Stomach (tissue), 8 donors: ENCODE measurements at regions not wholly inside any gene's neighbourhood (a gene's known extent, or its start where the extent isn't known, plus 50 kb on each side); places are given as distances from the start of the nearest gene placed in this dataset.

Experiments used
- DNase-seq, 2 donors: peaks; one replicate each; pipeline versions ENCODE4 v3.0.0 to v3.0.0-alpha.2; 2013 to 2019
- H3K27ac ChIP-seq, 5 donors: fragments of 200-600 bp in 4 of 5; sonication (generic) in 4 of 5; one replicate each; pipeline ENCODE4 v1.5.1; 2013 to 2019; ENCODE audit warnings: mild to moderate bottlenecking in 1 of 5, moderate library complexity in 1 of 5
- H3K27me3 ChIP-seq, 3 donors: fragments of 200-600 bp; sonication (generic); one replicate each; pipeline ENCODE4 v1.5.1; 2017 to 2019; ENCODE audit warnings: mixed run types in 1 of 3
- H3K36me3 ChIP-seq, 4 donors: fragments of 200-600 bp; sonication (generic); 1 replicate in 3 of 4; 2 replicates in 1 of 4; pipeline ENCODE4 v1.5.1; 2016 to 2019
- H3K4me1 ChIP-seq, 4 donors: fragments of 200-600 bp; sonication (generic); one replicate each; pipeline ENCODE4 v1.5.1; 2016 to 2019
- H3K4me3 ChIP-seq, 4 donors: fragments of 200-600 bp; sonication (generic) in 3 of 4; one replicate each; pipeline ENCODE4 v1.5.1; 2016 to 2019; ENCODE audit warnings: mild to moderate bottlenecking in 1 of 4
- H3K9me3 ChIP-seq, 4 donors: fragments of 200-600 bp; sonication (generic); one replicate each; pipeline ENCODE4 v1.5.1; 2016 to 2019
- EP300 ChIP-seq: sonication (generic); formaldehyde crosslinking; IDR thresholded peaks from one replicate; pipeline ENCODE4 v1.6.1; 2017; ENCODE audit warnings: antibody characterized with exemption
- POLR2A ChIP-seq, 4 donors: fragments of 450-650 bp; IDR thresholded peaks; one replicate each; pipeline ENCODE4 v1.6.1; 2016; ENCODE audit warnings: antibody characterized with exemption in 4 of 4, control low read depth in 2 of 4, mild to moderate bottlenecking in 1 of 4, moderate library complexity in 1 of 4
- POLR2AphosphoS5 ChIP-seq, 3 donors: sonication (generic); formaldehyde crosslinking; IDR thresholded peaks; one replicate each; pipeline ENCODE4 v1.6.1; 2016; ENCODE audit warnings: antibody characterized with exemption in 3 of 3
- WGBS, 5 donors: extraction: QIAGEN DNeasy Blood & Tissue Kit in 3 of 5; methylation state at CpG; one replicate each; pipeline versions ENCODE4 v1.1.5 to v1.1.7; 2013 to 2018; 5-methylcytosine and 5-hydroxymethylcytosine counted together
- intact Hi-C: fragments of 100-400 bp; cut with DNase I; formaldehyde crosslinking; loops from one replicate; pipeline ENCODE4 v1.15.1; 2023; ENCODE audit warnings: low total_unique reads
- TF ChIP-seq, protein P1 (sequence below), 7 experiments: fragments of 450-650 bp in 4 of 7; fragments of 200-600 bp in 3 of 7; sonication (generic) in 3 of 7; IDR thresholded peaks; one replicate each; pipeline ENCODE4 v1.5.1; 2016 to 2019; ENCODE audit warnings: antibody characterized with exemption in 7 of 7, control low read depth in 2 of 7, mild to moderate bottlenecking in 1 of 7
- donor health status: healthy with polysubstance abuse.
- donor health status: Bipolar disorder and iron deficiency.
- donor health status: healthy.

DNA sequence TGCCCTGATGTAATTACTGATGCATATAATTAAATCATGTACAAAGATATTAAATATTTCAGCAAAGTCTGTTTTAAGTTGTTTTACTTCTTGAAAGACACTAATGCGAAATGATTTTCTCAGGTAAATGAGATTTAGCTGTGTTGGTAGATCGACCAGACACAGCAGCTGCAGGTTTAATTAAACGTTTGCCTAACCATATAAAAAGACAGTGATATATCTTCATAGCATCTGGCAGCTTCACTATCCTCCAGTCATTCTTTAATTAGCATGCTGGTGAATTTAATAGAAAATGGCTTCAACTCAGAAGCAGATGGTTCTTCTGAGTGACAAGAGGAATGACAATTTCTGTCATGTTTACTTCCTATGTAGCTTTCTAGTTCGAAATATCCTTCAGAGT lies 69.3 kb downstream of the NHLRC3 start:
- no peak for TF ChIP-seq POLR2AphosphoS5 (IDR thresholded peaks at IDR 0.05)
- no peak for TF ChIP-seq POLR2A (IDR thresholded peaks at IDR 0.05)
- no peak for TF ChIP-seq EP300
- TF ChIP-seq, protein P1, sequence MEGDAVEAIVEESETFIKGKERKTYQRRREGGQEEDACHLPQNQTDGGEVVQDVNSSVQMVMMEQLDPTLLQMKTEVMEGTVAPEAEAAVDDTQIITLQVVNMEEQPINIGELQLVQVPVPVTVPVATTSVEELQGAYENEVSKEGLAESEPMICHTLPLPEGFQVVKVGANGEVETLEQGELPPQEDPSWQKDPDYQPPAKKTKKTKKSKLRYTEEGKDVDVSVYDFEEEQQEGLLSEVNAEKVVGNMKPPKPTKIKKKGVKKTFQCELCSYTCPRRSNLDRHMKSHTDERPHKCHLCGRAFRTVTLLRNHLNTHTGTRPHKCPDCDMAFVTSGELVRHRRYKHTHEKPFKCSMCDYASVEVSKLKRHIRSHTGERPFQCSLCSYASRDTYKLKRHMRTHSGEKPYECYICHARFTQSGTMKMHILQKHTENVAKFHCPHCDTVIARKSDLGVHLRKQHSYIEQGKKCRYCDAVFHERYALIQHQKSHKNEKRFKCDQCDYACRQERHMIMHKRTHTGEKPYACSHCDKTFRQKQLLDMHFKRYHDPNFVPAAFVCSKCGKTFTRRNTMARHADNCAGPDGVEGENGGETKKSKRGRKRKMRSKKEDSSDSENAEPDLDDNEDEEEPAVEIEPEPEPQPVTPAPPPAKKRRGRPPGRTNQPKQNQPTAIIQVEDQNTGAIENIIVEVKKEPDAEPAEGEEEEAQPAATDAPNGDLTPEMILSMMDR (IDR thresholded peaks at IDR 0.05) = no peak
- 69 to 81% (median 74%) methylated on average over 4 of the region's 4 CpGs for WGBS, 5 donors
- Histone ChIP-seq H3K27me3 (no peaks in the 10 kb centered on the region), H3K36me3 (no peaks in the 10 kb centered on the region), H3K9me3 (no peaks in the 10 kb centered on the region), H3K4me3 (no peak overlapping the region), H3K4me1 (no peaks in the 10 kb centered on the region), H3K27ac (no peak overlapping the region)
- intact Hi-C loops = no loop called here
- DNase-seq = no peak

DNA sequence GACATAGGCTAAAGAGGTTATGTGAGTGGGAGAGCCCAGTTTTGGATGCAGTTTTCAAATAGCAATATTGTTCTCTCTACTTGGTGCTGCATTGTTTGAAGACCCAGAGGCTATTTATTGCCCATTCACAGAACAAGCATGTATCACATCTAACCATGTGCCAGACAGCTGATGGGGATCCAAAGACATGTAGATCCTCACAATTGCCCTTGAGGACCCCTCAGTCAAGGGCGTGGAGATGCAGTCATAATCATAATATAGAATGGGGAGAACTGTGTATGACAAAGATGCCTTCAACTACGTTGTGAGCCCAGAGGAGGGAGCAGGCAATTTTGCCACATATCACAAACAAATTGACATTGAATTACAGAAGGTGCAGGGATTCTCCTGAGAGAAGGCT lies 70.5 kb downstream of the NHLRC3 start:
- DNase-seq = no peak
- Histone ChIP-seq H3K9me3 (no peaks in the 10 kb centered on the region), H3K4me1 (no peaks in the 10 kb centered on the region), H3K36me3 (no peaks in the 10 kb centered on the region), H3K27me3 (no peaks in the 10 kb centered on the region), H3K27ac (no peak overlapping the region), H3K4me3 (no peak overlapping the region)
- TF ChIP-seq EP300 (no peak), POLR2A (IDR thresholded peaks at IDR 0.05) (no peak), POLR2AphosphoS5 (IDR thresholded peaks at IDR 0.05) (no peak)
- TF ChIP-seq, protein P1 (IDR thresholded peaks at IDR 0.05) = no peak
- 39 to 62% (median 57%) methylated on average over 2 of the region's 2 CpGs for WGBS, 5 donors
- intact Hi-C loops = no loop called here

DNA sequence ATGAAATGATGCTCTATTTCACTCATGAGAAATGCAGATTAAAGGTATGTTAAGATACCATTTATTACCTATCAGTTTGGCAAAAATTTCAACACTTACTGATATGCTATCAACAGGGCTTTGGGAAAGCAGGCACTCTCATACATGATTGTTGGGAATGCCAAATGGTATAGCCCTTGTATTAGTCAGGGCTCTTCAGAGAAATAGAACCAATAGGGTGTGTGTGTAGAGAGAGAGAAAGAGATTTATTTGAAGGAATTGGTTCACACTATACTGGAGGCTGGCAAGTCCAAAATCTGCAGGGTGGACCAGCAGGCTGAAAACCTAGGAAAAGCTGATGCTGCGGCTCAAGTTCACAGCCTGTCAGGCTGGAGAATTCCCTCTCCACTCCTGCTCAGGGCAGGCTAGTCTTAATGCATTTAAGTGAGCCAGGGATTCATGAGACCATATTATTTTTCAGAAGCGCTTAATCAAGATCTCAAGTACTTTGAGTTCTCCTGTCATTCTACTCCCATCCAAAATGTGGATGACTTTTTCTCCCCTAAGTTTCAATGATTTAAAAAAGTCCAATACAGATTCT lies 72.4 kb downstream of the NHLRC3 start:
- Histone ChIP-seq H3K4me1 (no peaks in the 10 kb centered on the region), H3K9me3 (no peaks in the 10 kb centered on the region), H3K27ac (no peak overlapping the region), H3K36me3 (no peaks in the 10 kb centered on the region), H3K27me3 (no peaks in the 10 kb centered on the region), H3K4me3 (no peak overlapping the region)
- TF ChIP-seq EP300 (no peak), POLR2A (IDR thresholded peaks at IDR 0.05) (no peak), POLR2AphosphoS5 (IDR thresholded peaks at IDR 0.05) (no peak)
- TF ChIP-seq, protein P1 (IDR thresholded peaks at IDR 0.05) = no peak
- no peak for DNase-seq
- intact Hi-C loops = no loop called here
- WGBS, 5 donors = 85 to 98% (median 94%) methylated on average over 2 of the region's 2 CpGs

DNA sequence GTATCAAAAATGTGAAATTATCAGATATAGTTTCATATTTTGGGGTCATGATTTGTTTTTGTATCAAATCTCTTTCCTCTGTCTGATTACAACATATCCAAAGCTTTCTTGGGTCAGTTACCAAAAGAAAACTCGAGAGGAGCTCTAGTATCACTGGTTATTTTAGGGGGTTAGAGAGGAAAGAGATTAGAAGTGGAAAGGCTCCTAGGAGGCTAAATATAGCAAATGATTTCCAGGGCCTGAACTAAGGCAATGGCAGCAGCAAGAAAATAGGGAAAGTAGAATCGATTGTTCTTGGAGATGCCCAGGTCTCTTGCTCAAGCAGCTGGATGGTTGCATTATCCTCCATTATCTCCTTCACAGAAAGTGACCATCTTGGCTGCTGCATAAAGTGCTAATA lies 72.9 kb downstream of the NHLRC3 start:
- WGBS, 5 donors = 0 to 37% (median 0%) methylated on average over 2 of the region's 2 CpGs
- no peaks in the 10 kb centered on the region for H3K27me3 ChIP-seq
- no peak overlapping the region for H3K27ac ChIP-seq
- no peaks in the 10 kb centered on the region for H3K9me3 ChIP-seq
- H3K4me3 ChIP-seq = no peak overlapping the region
- DNase-seq = no peak
- intact Hi-C loops = no loop called here
- no peaks in the 10 kb centered on the region for H3K36me3 ChIP-seq
- TF ChIP-seq EP300 (no peak), POLR2A (IDR thresholded peaks at IDR 0.05) (no peak), POLR2AphosphoS5 (IDR thresholded peaks at IDR 0.05) (no peak)
- TF ChIP-seq, protein P1 (IDR thresholded peaks at IDR 0.05) = no peak
- H3K4me1 ChIP-seq = no peaks in the 10 kb centered on the region
